HepG2 (cell line): ENCODE measurements at regions not wholly inside any gene's neighbourhood (a gene's known extent, or its start where the extent isn't known, plus 50 kb on each side); places are given as distances from the start of the nearest gene placed in this dataset.
"Not testable (repeated sequence)": the region's sequence is repeated elsewhere in the genome, so short reads cannot be mapped to it uniquely, and the experiment has no call there.

ENCODE experiments used
- ATAC-seq: fragments of 200-7000 bp; cut with Tn5 transposase; 3 replicates; pipeline ENCODE4 v1.9.1; 2020; ENCODE audit warnings: mild to moderate bottlenecking, moderate library complexity
- BruUV-seq: library from RNA; stranded (reverse); fragments of 400-500 nt; replicated peaks from 2 replicates; lab custom pipeline; 2021; lab: Mats Ljungman, UMichigan
- CTCF ChIA-PET: fragments of 300-600 bp; formaldehyde crosslinking; extraction: SDS; loops from one replicate; lab custom pipeline; 2021; ENCODE audit warnings: low total read pairs, inconsistent platforms, low intra/inter-chr PET ratio; lab: Yijun Ruan, JAX
- POLR2A ChIA-PET: fragments of 350-600 bp; sonication (Branson Sonifier 250); formaldehyde crosslinking; loops from one replicate; lab custom pipeline; 2020; ENCODE audit warnings: antibody characterized with exemption, inconsistent platforms; lab: Yijun Ruan, JAX
- DNase-seq: peaks from one replicate; pipeline ENCODE4 v3.0.0-alpha.2; 2015; ENCODE audit warnings: low spot score
- FAIRE-seq: peaks from 3 replicates; lab custom pipeline; 2011; peaks lifted over from hg19 to GRCh38; lab: Jason Lieb, UNC
- H2AFZ ChIP-seq: one replicate; pipeline ENCODE4 v1.6.1; 2011; ENCODE audit warnings: low read length, inconsistent platforms
- H3K27ac ChIP-seq: fragments of 300-600 bp; 3 replicates; pipeline ENCODE4 v1.8.0; 2011; ENCODE audit warnings: mixed run types, mild to moderate bottlenecking, mixed read lengths, low read length, inconsistent platforms; ENCODE audit not compliant: insufficient read depth; ENCODE audit errors: extremely low read length
- H3K27me3 ChIP-seq, 2 experiments: fragments of 200-600 bp in 1 of 2; 2 replicates in 1 of 2; 3 replicates in 1 of 2; pipeline versions ENCODE4 v1.6.0 to v1.8.0; 2011; ENCODE audit warnings: low read length in 2 of 2, mild to moderate bottlenecking in 2 of 2, moderate library complexity in 2 of 2, inconsistent platforms in 1 of 2; ENCODE audit not compliant: insufficient read depth in 2 of 2, control insufficient read depth in 1 of 2
- H3K36me3 ChIP-seq, 2 experiments: fragments of 200-600 bp in 1 of 2; replicated peaks in 1 of 2; 2 replicates in 1 of 2; 3 replicates in 1 of 2; pipeline versions ENCODE4 v1.5.1 to v1.8.0; 2011; ENCODE audit warnings: low read length in 2 of 2, inconsistent platforms in 1 of 2; ENCODE audit not compliant: insufficient read depth in 2 of 2, control insufficient read depth in 1 of 2
- H3K4me1 ChIP-seq: 2 replicates; pipeline ENCODE4 v1.5.1; 2012; ENCODE audit warnings: low read length, inconsistent platforms; ENCODE audit not compliant: insufficient read depth
- H3K4me2 ChIP-seq: 2 replicates; pipeline ENCODE4 v1.6.0; 2011; ENCODE audit warnings: low read depth, low read length, inconsistent platforms
- H3K4me3 ChIP-seq, 3 experiments: fragments of 200-600 bp in 1 of 3; sonication (generic), shearing (Covaris generic) in 1 of 3; replicated peaks in 1 of 3; 2 replicates each; pipeline ENCODE4 v1.5.1; 2011 to 2016; ENCODE audit warnings: low read length in 3 of 3, inconsistent platforms in 2 of 3, low read depth in 2 of 3, mild to moderate bottlenecking in 2 of 3, control low read depth in 1 of 3, mixed read lengths in 1 of 3; ENCODE audit not compliant: insufficient read depth in 1 of 3
- H3K79me2 ChIP-seq: one replicate; pipeline ENCODE4 v1.6.1; 2011; ENCODE audit warnings: low read length, inconsistent platforms; ENCODE audit not compliant: insufficient read depth
- H3K9ac ChIP-seq: 2 replicates; pipeline ENCODE4 v1.6.0; 2011; ENCODE audit warnings: mild to moderate bottlenecking, low read depth, low read length, inconsistent platforms; ENCODE audit not compliant: insufficient read depth
- H3K9me3 ChIP-seq: 2 replicates; pipeline ENCODE4 v1.5.1; 2012; ENCODE audit warnings: mild to moderate bottlenecking, low read length
- H4K20me1 ChIP-seq: 2 replicates; pipeline ENCODE4 v1.6.0; 2011; ENCODE audit warnings: inconsistent platforms, mild to moderate bottlenecking, low read length, moderate library complexity; ENCODE audit not compliant: insufficient read depth
- ATM ChIP-seq: fragments of 450-650 bp; IDR thresholded peaks from 2 replicates; pipeline ENCODE4 v1.7.1; 2017; ENCODE audit warnings: mild to moderate bottlenecking, borderline replicate concordance
- CHCHD3 ChIP-seq: sonication (generic); formaldehyde crosslinking; IDR thresholded peaks from 2 replicates; pipeline ENCODE4 v1.8.0; 2022; ENCODE audit warnings: mild to moderate bottlenecking, missing genetic modification reagents, moderate library complexity
- EP300 ChIP-seq, 3 experiments: sonication (generic) in 1 of 3; formaldehyde crosslinking in 1 of 3; IDR thresholded peaks; 2 replicates each; pipeline versions ENCODE4 v1.5.1 to v1.6.1; 2011 to 2020; ENCODE audit warnings: low read depth in 2 of 3, low read length in 2 of 3, borderline replicate concordance in 1 of 3, improper control_type of control experiment in 1 of 3, mild to moderate bottlenecking in 1 of 3, missing genetic modification reagents in 1 of 3, moderate library complexity in 1 of 3
- ETV5 ChIP-seq: IDR thresholded peaks from 2 replicates; pipeline ENCODE4 v1.6.1; 2018; ENCODE audit warnings: missing biosample characterization, missing genetic modification reagents, inconsistent platforms, borderline replicate concordance
- GLI4 ChIP-seq: sonication (generic); formaldehyde crosslinking; IDR thresholded peaks from 2 replicates; pipeline ENCODE4 v1.5.1; 2020; ENCODE audit warnings: missing genetic modification reagents, mild to moderate bottlenecking, moderate library complexity, borderline replicate concordance
- HNRNPK ChIP-seq: fragments of 200-400 bp; formaldehyde crosslinking; IDR thresholded peaks from 2 replicates; pipeline ENCODE4 v1.6.1; 2018; ENCODE audit warnings: low read length, low read depth, moderate library complexity, mild to moderate bottlenecking; ENCODE audit not compliant: poor library complexity, severe bottlenecking
- MBD4 ChIP-seq: IDR thresholded peaks from 2 replicates; pipeline ENCODE4 v1.6.1; 2012; ENCODE audit warnings: low read length, inconsistent platforms, borderline replicate concordance
- NCOA2 ChIP-seq: sonication (generic); formaldehyde crosslinking; IDR thresholded peaks from 2 replicates; pipeline ENCODE4 v1.8.0; 2022; ENCODE audit warnings: inconsistent platforms
- NFYC ChIP-seq: IDR thresholded peaks from 2 replicates; pipeline ENCODE4 v1.6.1; 2016; ENCODE audit warnings: missing genetic modification reagents, missing compliant biosample characterization
- PCBP1 ChIP-seq: fragments of 200-400 bp; formaldehyde crosslinking; IDR thresholded peaks from 2 replicates; pipeline ENCODE4 v1.6.1; 2017; ENCODE audit warnings: mild to moderate bottlenecking, low read depth, low read length, borderline replicate concordance
- PCBP2 ChIP-seq: fragments of 200-400 bp; formaldehyde crosslinking; optimal IDR thresholded peaks from 2 replicates; pipeline ENCODE3; 2018; ENCODE audit warnings: low read length, low read depth; ENCODE audit not compliant: poor library complexity, severe bottlenecking
- RARA ChIP-seq: IDR thresholded peaks from 2 replicates; pipeline ENCODE4 v1.6.1; 2016; ENCODE audit warnings: missing genetic modification reagents, missing compliant biosample characterization
- SP4 ChIP-seq: sonication (generic); formaldehyde crosslinking; IDR thresholded peaks from 2 replicates; pipeline ENCODE4 v1.8.1; 2023; ENCODE audit warnings: mild to moderate bottlenecking, missing genetic modification reagents
- ZNF709 ChIP-seq: sonication (generic); formaldehyde crosslinking; IDR thresholded peaks from 2 replicates; pipeline ENCODE4 v1.5.0; 2020; ENCODE audit warnings: mild to moderate bottlenecking, missing genetic modification reagents
- WGBS: methylation state at CpG from one replicate; pipeline ENCODE4 v1.1.6; 2017; ENCODE audit warnings: low lambda C conversion rate; 5-methylcytosine and 5-hydroxymethylcytosine counted together
- in situ Hi-C: cut with HindIII; loops from 2 replicates; pipeline ENCODE4 v1.10.0; 2017; ENCODE audit warnings: low pct_unique_long_range_greater_than_20kb; ENCODE audit not compliant: extremely low pct_ligation_motif_present
- intact Hi-C: fragments of 100-400 bp; cut with micrococcal nuclease; formaldehyde crosslinking; loops from one replicate; pipeline ENCODE4 v1.10.0; 2022; ENCODE audit not compliant: unreplicated experiment
- TF ChIP-seq, protein P1 (sequence below), 2 experiments: sonication (generic) in 1 of 2; formaldehyde crosslinking in 1 of 2; IDR thresholded peaks; 2 replicates each; pipeline versions ENCODE4 v1.4.0 to v1.6.1; 2018 to 2020; ENCODE audit warnings: missing genetic modification reagents in 2 of 2, borderline replicate concordance in 1 of 2, low read depth in 1 of 2, mild to moderate bottlenecking in 1 of 2, missing biosample characterization in 1 of 2
- TF ChIP-seq, protein P2 (sequence below): sonication (generic); formaldehyde crosslinking; IDR thresholded peaks from 2 replicates; pipeline ENCODE4 v1.4.0; 2020; ENCODE audit warnings: low read depth, mild to moderate bottlenecking, missing genetic modification reagents

DNA sequence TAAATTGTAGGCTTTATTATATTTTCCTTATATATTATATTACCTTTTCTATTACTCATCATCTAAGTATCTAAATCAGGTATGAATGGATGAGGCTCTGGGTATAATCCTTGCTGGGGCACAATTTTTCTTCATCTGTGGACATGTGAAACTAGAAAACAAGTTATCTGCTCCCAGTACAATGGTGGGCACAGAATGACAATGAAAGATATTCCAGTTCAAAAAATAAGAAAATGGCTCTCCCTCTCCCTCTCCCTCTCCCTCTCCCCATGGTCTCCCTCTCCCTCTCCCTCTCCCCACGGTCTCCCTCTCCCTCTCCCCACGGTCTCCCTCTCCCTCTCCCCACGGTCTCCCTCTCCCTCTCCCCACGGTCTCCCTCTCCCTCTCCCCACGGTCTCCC is 76.2 kb upstream of the EHBP1 start:
- ATAC-seq, H3K27me3 ChIP-seq, H3K27ac ChIP-seq, BruUV-seq, intact Hi-C loops, H3K36me3 ChIP-seq, POLR2A ChIA-PET, H3K4me3 ChIP-seq, H4K20me1 ChIP-seq, H3K9ac ChIP-seq, DNase-seq, H3K4me2 ChIP-seq, H2AFZ ChIP-seq, FAIRE-seq, in situ Hi-C loops, H3K79me2 ChIP-seq, CTCF ChIA-PET: not testable (repeated sequence)
- peak; percentile 98 for TF ChIP-seq HNRNPK
- TF ChIP-seq PCBP1 = peak; percentile 88; the same call in 1 of the 2 replicates
- peak; percentile 65 for TF ChIP-seq PCBP2
- peaks cover 16% of the 10 kb centered on the region for H3K9me3 ChIP-seq
- H3K4me1 ChIP-seq = peaks cover 30% of the 10 kb centered on the region
- 88% methylated on average over 5 of the region's 5 CpGs for WGBS

DNA sequence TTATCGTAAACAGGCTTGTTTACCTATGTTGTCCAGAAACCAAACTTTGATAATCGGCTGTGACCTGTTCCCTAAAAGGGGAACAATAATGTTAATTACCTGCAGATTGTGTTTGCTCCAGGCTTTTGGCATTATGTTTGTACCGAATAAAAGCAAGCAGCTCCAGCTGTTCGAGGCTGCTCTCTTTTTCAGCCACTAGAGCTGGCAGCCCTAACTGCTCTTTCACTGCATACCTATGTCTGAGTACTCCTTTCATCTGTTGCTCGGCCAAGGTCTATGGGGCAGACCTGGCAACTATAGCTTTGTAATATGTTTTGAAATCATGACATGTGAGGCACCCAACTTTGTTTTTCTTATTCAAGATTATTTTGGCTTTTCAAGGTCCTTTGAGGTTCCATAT is 77.8 kb upstream of the EHBP1 start:
- Histone ChIP-seq H2AFZ (peak overlapping the region; percentile 35), H3K36me3 (no peaks in the 10 kb centered on the region), H3K9ac (no peak overlapping the region), H3K4me1 (peaks cover 21% of the 10 kb centered on the region), H4K20me1 (no peaks in the 10 kb centered on the region), H3K79me2 (no peaks in the 10 kb centered on the region), H3K4me3 (no peak overlapping the region), H3K27ac (no peak overlapping the region), H3K9me3 (peaks cover 16% of the 10 kb centered on the region), H3K27me3 (no peaks in the 10 kb centered on the region), H3K4me2 (no peak overlapping the region)
- no peak for FAIRE-seq
- ChIA-PET CTCF (no interaction called here), POLR2A (interaction anchor here (2.4 kb wide), 1 partner anchor 58 kb away, joined by 8 read pairs; no protein-coding TSS in a partner anchor)
- in situ Hi-C loops = no loop called here
- DNase-seq = peak; percentile 66
- intact Hi-C loops = loop anchor here (2.0 kb wide), 1 partner anchor 53 kb away; no protein-coding TSS in a partner anchor
- peak; percentile 97 for ATAC-seq
- 60% methylated on average over 5 of the region's 5 CpGs for WGBS
- no TSS peak for BruUV-seq
- TF ChIP-seq CHCHD3 (CRISPR knock-in tag) (no peak), RARA (CRISPR knock-in tag) (peak; percentile 22; the same call in 1 of the 2 replicates), SP4 (CRISPR knock-in tag) (no peak), GLI4 (CRISPR knock-in tag) (no peak), MBD4 (no peak), ZNF709 (no peak), NFYC (CRISPR knock-in tag) (no peak), ETV5 (no peak), EP300 (IDR thresholded peaks at IDR 0.05; ENCODE audit: low read depth in 2 of 2, low read length in 2 of 2) (0 out of 4 replicates have a peak, but pooled peaks of 1 of the 2 experiments have one; percentile 11), EP300 (CRISPR knock-in tag; IDR thresholded peaks at IDR 0.05; ENCODE audit: borderline replicate concordance) (no peak), ATM (no peak), NCOA2 (no peak)
- TF ChIP-seq, protein P1, sequence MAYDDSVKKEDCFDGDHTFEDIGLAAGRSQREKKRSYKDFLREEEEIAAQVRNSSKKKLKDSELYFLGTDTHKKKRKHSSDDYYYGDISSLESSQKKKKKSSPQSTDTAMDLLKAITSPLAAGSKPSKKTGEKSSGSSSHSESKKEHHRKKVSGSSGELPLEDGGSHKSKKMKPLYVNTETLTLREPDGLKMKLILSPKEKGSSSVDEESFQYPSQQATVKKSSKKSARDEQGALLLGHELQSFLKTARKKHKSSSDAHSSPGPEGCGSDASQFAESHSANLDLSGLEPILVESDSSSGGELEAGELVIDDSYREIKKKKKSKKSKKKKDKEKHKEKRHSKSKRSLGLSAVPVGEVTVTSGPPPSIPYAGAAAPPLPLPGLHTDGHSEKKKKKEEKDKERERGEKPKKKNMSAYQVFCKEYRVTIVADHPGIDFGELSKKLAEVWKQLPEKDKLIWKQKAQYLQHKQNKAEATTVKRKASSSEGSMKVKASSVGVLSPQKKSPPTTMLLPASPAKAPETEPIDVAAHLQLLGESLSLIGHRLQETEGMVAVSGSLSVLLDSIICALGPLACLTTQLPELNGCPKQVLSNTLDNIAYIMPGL (CRISPR knock-in tag; IDR thresholded peaks at IDR 0.05; ENCODE audit: borderline replicate concordance in 1 of 2, low read depth in 1 of 2) = no peak
- TF ChIP-seq, protein P2, sequence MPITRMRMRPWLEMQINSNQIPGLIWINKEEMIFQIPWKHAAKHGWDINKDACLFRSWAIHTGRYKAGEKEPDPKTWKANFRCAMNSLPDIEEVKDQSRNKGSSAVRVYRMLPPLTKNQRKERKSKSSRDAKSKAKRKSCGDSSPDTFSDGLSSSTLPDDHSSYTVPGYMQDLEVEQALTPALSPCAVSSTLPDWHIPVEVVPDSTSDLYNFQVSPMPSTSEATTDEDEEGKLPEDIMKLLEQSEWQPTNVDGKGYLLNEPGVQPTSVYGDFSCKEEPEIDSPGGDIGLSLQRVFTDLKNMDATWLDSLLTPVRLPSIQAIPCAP (CRISPR knock-in tag) = no peak
